GM19468 (cell line): ENCODE measurements at regions not wholly inside any gene's neighbourhood (a gene's known extent, or its start where the extent isn't known, plus 50 kb on each side); places are given as distances from the start of the nearest gene placed in this dataset.
"Not testable (repeated sequence)": the region's sequence is repeated elsewhere in the genome, so short reads cannot be mapped to it uniquely, and the experiment has no call there.

Experiments used
- ATAC-seq: cut with Tn5 transposase; IDR thresholded peaks from one replicate; pipeline ENCODE4 v1.9.1; 2021; ENCODE audit warnings: mild to moderate bottlenecking, moderate library complexity, moderate number of reproducible peaks; ENCODE audit not compliant: unreplicated experiment; ENCODE audit errors: extremely low read depth

GRCh38 chr10:4169448-4169847 is 384.4 kb upstream of the KLF6 start:
- ATAC-seq: no peak

DNA sequence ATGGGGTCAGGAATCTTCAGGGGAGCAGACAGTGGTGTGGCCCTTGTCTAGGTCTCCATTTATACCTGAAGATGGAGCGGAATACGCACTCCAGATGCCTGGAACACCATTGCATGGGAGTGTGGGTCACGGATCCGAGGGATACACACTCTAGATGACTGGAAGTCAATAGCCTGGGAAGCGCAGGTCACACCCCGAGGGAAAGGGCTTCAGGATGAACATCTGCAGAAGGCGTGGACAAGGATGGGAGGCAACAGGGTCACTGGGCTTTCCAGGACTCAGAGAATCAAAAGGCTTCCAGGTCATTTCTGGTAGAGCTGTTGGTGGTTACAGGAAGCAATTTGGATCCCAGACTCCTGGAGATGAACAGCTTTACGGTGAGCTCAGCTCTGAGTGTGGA is 382.2 kb upstream of the KLF6 start:
- no peak for ATAC-seq

- no peak for ATAC-seq
These were observed 377.7 kb upstream of the KLF6 start for GRCh38 chr10:4162571-4163286.

DNA sequence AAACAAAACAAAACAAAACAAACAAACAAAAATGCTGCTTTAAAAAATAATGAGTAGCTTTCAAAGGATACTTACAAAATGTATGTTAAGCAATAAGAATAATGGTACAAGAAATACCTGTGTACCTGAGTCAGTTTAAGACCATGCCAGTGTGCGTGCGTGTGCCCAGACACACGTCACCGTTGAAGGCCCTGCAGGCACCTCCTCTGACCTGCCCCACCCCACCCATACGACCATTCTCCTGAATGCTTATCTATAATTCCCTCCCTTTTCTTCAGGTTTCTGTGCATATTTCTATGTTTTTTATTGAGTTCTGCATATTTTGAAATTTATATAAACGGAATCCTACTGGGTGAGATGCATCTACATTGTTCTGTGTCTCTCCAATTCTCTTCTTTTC is 374.2 kb upstream of the KLF6 start:
- ATAC-seq: no peak

DNA sequence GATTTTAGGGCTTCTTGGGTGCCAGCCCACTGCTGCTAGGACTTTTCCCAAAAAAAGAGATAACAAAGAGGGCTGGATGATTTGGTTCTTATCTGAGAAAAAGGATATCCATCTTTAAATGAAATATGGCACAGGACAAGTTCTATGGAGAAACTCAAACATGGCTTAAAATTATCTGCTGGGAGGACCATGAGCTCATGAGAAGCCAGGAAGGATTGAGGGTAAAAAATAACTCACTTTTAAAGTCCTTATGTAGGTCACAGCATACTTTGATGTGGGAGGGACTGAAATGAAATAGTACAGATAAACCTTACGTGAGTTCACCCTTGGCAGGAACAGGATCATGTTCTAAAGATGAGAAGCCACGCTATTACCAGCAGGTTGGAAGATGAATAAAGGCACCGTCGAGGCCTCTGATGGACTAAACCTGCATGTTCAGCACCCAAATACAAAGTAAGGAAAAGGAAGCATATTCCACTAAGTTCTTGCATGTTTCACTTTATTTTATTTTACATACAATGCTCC is 369.2 kb upstream of the KLF6 start:
- ATAC-seq: no peak

DNA sequence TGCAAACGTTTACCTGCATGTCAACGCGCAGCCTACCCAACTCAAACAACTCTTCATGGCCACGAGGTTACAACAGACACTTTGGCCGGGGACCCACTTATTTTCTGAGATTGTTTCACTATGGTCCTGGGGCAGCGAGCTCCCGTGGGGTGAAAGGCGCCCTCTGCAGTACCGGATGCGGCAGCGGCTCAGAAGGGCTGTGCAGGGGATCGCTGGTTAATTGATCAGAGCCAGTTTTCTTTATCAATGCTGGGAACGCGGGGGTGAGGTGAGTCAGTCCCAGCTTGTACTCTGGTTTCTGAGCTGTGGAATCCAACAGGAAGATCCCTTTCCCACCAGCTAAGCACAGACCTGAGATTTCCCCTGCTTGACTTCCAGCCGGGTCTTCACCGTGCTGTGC is 366.5 kb upstream of the KLF6 start:
- ATAC-seq: no peak

DNA sequence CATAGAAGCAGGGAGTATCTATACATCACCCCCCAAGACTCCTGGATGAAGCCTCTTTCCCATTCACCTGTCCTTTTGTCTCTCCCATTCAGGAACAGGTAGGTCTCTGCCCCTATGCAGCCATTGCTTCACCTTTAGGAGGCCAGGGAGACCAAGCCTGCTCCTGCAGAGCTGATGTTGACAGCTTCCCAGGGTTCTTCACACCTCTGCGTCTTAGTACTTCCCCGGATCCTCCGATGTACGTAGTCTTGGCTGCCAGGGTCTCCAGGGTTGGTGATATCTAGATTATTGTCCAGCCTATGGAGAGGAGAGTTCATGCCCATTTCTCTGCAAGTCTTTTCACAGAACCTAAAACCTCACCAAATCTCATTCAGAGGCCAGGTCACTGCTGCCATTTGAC is 365.7 kb upstream of the KLF6 start:
- ATAC-seq: no peak

DNA sequence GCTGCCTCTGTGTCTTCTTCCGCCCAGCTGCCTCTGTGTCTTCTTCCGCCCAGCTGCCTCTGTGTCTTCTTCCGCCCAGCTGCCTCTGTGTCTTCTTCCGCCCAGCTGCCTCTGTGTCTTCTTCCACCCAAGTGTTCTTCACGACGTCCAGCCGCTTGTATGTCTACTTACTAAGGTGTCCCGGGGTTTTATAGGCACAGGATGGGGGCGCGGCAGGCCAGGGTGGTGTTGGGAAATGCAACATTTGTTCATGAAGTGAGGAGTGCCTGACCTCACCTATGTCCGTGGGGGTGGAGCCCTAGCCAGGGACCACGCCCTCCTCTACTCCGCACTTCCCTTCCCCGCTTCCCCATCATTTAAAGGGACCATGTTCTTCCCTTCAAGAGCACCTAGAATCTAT is 364.5 kb upstream of the KLF6 start:
- ATAC-seq: not testable (repeated sequence)

DNA sequence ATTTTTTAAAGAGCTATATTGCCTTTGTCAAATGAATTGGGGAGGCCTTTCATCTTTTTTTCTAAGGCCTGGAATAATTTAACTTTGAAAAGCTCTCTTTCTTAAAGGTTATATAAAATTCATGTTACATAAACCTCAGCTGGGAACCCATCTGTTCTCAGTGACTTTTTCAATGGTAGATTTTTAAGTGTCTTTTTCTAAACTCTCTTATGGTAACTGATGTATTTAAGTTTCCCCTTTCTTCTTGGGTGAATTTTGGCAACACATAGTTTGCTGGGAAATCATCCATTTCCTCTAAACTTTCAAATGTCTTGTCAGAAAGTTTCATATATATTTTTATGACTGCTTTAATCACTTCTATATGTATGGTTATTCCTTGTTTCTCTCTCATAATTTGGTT is 362.2 kb upstream of the KLF6 start:
- ATAC-seq: no peak

DNA sequence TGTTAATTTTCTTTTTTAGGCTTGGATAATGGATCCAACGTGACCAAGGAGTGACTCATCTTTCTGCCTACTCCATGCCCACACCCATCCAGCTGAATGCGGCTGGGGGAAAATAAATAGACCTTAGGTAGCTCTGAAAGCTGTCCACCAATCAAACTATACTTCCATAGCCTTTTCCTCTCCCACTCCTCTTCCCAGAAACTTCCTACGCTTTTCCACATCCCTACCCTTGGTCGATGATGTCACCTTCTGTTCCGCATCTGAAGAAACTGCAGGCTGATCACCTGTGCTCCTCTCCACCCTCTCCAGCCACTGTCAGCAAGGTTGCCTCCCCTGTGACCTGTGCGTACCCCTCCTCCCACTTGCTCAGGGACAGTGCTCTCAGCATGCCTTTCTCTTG is 359.8 kb upstream of the KLF6 start:
- ATAC-seq: no peak

DNA sequence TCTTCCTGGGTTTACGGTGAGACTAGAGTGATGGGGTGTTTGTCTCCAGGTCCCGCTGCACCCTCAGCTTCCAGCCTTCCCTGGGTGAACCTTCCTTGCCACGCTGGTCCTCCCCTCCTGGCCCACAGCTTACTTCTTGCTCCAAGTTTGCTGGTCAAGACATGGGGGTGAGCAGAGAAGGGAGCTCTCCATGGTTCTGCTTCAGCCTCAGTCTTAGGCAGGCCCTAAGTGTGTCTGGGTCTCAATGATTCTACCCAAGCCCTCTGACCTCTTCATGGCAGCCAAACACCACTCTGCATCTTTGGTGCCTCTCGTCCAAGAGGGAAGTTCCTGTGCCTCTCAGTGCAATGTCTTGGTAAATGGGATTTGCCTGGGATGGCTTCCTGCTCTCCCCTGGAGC is 356.5 kb upstream of the KLF6 start:
- ATAC-seq: no peak

DNA sequence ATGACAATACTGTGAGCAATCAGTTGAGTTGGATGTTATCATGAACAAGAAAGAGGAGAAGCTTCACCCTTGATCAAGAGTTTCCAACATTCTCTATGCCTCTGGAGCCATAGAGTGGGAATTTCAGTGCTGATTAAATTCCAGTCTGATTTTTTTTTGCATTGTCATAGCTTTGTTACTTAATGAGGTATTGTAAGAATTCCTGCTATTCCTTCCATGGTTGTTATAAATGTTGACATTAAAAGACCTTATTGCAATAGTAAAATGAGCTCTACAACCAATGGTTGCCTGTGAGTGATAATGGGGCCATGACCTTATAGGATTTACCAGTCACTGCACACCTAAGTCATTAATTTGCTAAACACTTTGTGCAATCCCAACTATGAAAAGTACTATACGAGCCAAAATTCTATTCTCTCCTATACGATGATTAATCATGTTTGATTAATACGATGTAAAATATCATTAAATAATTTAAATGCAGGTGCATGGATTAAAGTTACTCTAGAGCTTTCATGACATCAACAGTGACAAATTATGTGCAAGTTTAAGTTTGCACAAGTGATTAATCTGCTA is 353.2 kb upstream of the KLF6 start:
- no peak for ATAC-seq

GRCh38 chr10:4137299-4137698 is 352.3 kb upstream of the KLF6 start:
- ATAC-seq: no peak

GRCh38 chr10:4136121-4136520 is 351.1 kb upstream of the KLF6 start:
- peak; percentile 60 for ATAC-seq

GRCh38 chr10:4132216-4132556 is 347.2 kb upstream of the KLF6 start:
- no peak for ATAC-seq

DNA sequence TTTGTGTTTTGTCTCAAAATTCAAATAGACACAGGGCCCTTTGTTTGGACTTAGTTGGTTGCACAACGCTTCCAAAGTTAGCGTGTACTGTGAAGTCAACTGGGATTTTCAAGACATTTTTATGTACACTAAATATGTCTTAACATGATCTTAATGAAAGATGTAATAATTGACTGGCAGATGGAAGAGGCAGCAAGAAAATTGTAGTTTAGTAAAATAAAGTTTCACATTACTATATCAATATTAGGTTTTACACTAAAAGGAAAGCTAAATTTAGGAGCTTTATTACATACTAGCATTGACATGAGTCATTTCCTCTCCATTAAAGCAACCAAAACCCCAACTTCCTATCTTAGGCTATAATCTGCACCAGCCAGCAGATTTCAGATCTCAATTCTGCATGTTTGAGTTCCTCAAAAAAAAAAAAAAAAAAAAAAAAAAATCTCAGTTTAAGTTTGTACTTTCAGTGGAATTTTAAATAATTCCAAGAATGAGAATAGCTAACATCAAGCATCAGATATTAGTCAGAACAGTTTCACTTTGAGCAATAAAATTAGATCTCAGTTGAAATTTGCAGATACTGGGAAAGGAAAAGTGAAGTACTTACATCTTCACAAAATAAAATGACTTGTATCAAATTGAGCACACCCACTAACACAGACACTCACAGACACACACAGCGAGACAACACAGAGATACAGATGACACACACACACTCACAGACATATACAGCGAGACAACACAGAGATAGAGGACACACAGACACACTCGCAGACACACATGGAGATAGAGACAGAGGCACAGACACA is 346.6 kb upstream of the KLF6 start:
- ATAC-seq: peak; percentile 48

- no peak for ATAC-seq
These were observed 345.7 kb upstream of the KLF6 start for GRCh38 chr10:4130685-4131084.

DNA sequence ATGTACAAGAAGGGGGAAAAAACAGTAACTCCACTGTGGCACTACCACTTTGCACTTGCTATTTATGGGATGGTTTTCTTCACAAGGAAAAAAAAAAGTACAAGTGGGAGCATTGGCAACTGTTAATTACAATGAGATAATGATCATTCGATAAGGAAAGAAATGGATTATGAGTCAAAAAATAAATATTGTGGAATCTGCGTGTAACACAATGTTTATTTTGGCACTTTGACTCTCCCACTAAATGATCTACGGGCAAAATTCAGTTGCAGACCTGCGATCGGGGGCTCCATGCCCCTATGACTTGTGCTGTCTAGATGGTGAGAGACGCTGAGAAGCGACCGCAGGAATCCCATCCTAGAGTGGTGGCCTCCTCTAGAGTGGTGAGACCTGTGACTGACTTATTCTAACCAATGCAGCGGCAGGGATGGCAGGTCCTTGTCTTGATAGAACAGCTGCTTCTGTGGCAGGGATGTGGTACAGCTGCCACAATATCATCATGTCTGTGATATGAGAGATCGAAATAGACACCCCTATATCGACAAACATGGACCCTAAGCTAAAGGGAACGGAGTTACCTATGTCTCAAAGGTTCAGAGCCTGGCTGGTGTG is 345.0 kb upstream of the KLF6 start:
- no peak for ATAC-seq

- peak; percentile 57 for ATAC-seq
These were observed 342.7 kb upstream of the KLF6 start for GRCh38 chr10:4127518-4128315.

- ATAC-seq: no peak
These were observed 340.8 kb upstream of the KLF6 start for GRCh38 chr10:4125776-4126175.
